ENCODE measurements at regions not wholly inside any gene's neighbourhood (a gene's known extent, or its start where the extent isn't known, plus 50 kb on each side); places are given as distances from the start of the nearest gene placed in this dataset.

GRCh38 chr4:156182269-156182668 is 228.6 kb upstream of the CTSO start:
- TF ChIP-seq CTCF (IDR thresholded peaks at IDR 0.05) (no peak), POLR2A (IDR thresholded peaks at IDR 0.05; ENCODE audit: low read depth) (no peak), EP300 (IDR thresholded peaks at IDR 0.05) (no peak)

Measured in esophagus muscularis mucosa (tissue), 4 donors.